Type B pancreatic cell (in vitro differentiated cells): ENCODE measurements at regions not wholly inside any gene's neighbourhood (a gene's known extent, or its start where the extent isn't known, plus 50 kb on each side); places are given as distances from the start of the nearest gene placed in this dataset.

Source experiments
- DNase-seq: peaks from one replicate; pipeline ENCODE4 v3.0.0; 2021; ENCODE audit warnings: mixed read lengths; ENCODE audit not compliant: unreplicated experiment; ENCODE audit errors: extremely low spot score
- H3K27ac Mint-ChIP-seq: 2 replicates; pipeline ENCODE4 v1.8.0; 2021; ENCODE audit warnings: mild to moderate bottlenecking, mixed read lengths
- H3K27me3 Mint-ChIP-seq: 2 replicates; pipeline ENCODE4 v1.8.0; 2021; ENCODE audit warnings: mixed read lengths
- H3K36me3 Mint-ChIP-seq: 2 replicates; pipeline ENCODE4 v1.8.0; 2021; ENCODE audit warnings: mixed read lengths
- H3K4me1 Mint-ChIP-seq: one replicate; pipeline ENCODE4 v1.8.0; 2021; ENCODE audit warnings: mixed read lengths; ENCODE audit not compliant: unreplicated experiment
- H3K4me3 Mint-ChIP-seq: 2 replicates; pipeline ENCODE4 v1.8.0; 2021; ENCODE audit warnings: mild to moderate bottlenecking, mixed read lengths
- H3K9me3 Mint-ChIP-seq: 2 replicates; pipeline ENCODE4 v1.8.0; 2021; ENCODE audit warnings: mixed read lengths
- TF ChIP-seq, protein P1 (sequence below): fragments of 200-600 bp; sonication (generic); conservative IDR thresholded peaks from 2 replicates; pipeline ENCODE4 v1.5.0; 2021; ENCODE audit warnings: antibody characterized with exemption, mild to moderate bottlenecking

DNA sequence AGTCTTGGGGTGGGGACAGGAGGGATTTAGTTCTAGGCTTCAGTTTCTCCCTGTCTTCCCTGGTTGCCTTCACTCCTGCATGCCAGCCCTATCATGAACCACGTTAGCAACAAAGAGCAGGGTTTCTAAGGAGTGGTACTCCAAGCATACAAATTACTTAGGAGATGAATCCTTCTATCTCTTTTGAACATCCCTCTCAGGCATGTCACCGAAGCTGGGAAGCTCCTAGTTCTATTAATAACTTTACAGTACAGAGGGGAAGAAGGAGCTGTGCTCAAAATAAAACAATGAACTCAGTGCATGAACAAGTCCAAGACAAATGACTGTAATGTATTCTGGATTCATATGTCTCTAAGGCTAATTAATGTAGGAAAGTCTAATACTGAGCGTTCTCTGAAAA is 450.6 kb upstream of the RASGEF1B start:
- DNase-seq: no peak
- H3K36me3 Mint-ChIP-seq: no peaks in the 10 kb centered on the region
- no peaks in the 10 kb centered on the region for H3K9me3 Mint-ChIP-seq
- H3K4me1 Mint-ChIP-seq: peaks cover 10% of the 10 kb centered on the region
- no peak overlapping the region for H3K27ac Mint-ChIP-seq
- no peak overlapping the region for H3K4me3 Mint-ChIP-seq
- TF ChIP-seq, protein P1, sequence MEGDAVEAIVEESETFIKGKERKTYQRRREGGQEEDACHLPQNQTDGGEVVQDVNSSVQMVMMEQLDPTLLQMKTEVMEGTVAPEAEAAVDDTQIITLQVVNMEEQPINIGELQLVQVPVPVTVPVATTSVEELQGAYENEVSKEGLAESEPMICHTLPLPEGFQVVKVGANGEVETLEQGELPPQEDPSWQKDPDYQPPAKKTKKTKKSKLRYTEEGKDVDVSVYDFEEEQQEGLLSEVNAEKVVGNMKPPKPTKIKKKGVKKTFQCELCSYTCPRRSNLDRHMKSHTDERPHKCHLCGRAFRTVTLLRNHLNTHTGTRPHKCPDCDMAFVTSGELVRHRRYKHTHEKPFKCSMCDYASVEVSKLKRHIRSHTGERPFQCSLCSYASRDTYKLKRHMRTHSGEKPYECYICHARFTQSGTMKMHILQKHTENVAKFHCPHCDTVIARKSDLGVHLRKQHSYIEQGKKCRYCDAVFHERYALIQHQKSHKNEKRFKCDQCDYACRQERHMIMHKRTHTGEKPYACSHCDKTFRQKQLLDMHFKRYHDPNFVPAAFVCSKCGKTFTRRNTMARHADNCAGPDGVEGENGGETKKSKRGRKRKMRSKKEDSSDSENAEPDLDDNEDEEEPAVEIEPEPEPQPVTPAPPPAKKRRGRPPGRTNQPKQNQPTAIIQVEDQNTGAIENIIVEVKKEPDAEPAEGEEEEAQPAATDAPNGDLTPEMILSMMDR: no peak
- H3K27me3 Mint-ChIP-seq: peaks cover 36% of the 10 kb centered on the region

DNA sequence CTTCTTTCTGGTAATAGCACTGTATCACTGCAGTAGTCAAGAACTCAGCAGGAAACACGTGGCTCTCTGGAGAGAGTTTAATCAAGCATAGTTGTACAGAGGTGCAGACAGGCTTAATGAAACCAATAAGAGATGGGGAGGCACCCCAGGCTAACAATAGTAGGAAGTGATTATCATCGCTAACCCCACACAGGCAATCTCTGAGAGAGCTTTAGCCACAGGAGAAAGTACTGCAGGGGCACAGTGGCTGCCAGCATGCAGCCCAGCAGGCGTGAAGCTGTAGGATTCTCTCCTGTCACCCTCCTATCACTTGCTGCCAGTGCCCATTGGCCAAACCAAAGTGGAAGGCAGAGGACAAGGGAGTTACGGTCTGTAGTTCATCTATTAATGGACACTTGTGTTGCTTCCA is 450.0 kb upstream of the RASGEF1B start:
- Mint-ChIP-seq H3K4me1 (peaks cover 10% of the 10 kb centered on the region), H3K27me3 (peaks cover 32% of the 10 kb centered on the region), H3K9me3 (no peaks in the 10 kb centered on the region), H3K4me3 (no peak overlapping the region), H3K36me3 (no peaks in the 10 kb centered on the region), H3K27ac (no peak overlapping the region)
- TF ChIP-seq, protein P1: no peak
- no peak for DNase-seq

DNA sequence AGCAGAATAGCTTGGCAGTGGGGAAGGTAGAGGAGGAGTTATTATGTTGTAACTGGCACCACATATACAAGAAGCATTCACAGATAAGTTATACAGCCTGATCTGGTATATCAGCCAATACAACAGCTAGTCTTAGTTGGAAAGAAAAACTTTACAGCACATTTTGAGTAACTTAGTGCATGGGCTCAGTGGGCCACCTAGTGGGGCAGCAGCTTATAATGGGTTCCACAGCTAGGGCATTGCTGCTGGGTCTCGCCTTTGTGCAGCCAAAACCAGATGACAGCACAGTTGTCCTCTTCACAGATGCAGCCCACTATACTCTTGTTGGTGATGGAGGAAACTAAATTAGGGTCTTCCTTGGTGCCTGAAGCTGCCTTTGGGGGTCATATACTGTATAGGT is 448.1 kb upstream of the RASGEF1B start:
- TF ChIP-seq, protein P1: no peak
- no peaks in the 10 kb centered on the region for H3K9me3 Mint-ChIP-seq
- no peak for DNase-seq
- H3K36me3 Mint-ChIP-seq: no peaks in the 10 kb centered on the region
- H3K4me3 Mint-ChIP-seq: no peak overlapping the region
- H3K27ac Mint-ChIP-seq: no peak overlapping the region
- H3K27me3 Mint-ChIP-seq: peaks cover 22% of the 10 kb centered on the region
- peaks cover 10% of the 10 kb centered on the region for H3K4me1 Mint-ChIP-seq

GRCh38 chr4:81919223-81919622 is 447.5 kb upstream of the RASGEF1B start:
- no peaks in the 10 kb centered on the region for H3K36me3 Mint-ChIP-seq
- peaks cover 20% of the 10 kb centered on the region for H3K27me3 Mint-ChIP-seq
- no peak overlapping the region for H3K27ac Mint-ChIP-seq
- peaks cover 10% of the 10 kb centered on the region for H3K4me1 Mint-ChIP-seq
- no peak for DNase-seq
- no peaks in the 10 kb centered on the region for H3K9me3 Mint-ChIP-seq
- no peak overlapping the region for H3K4me3 Mint-ChIP-seq
- TF ChIP-seq, protein P1: peak; percentile 66

- Mint-ChIP-seq H3K27ac (no peak overlapping the region), H3K27me3 (peaks cover 20% of the 10 kb centered on the region), H3K4me1 (peaks cover 19% of the 10 kb centered on the region), H3K36me3 (no peaks in the 10 kb centered on the region), H3K9me3 (no peaks in the 10 kb centered on the region), H3K4me3 (no peak overlapping the region)
- TF ChIP-seq, protein P1: no peak
- DNase-seq: no peak
Observed at GRCh38 chr4:81915430-81915829, 443.7 kb upstream of the RASGEF1B start.

- no peak for DNase-seq
- Mint-ChIP-seq H3K9me3 (no peaks in the 10 kb centered on the region), H3K27ac (no peak overlapping the region), H3K4me3 (no peak overlapping the region), H3K36me3 (no peaks in the 10 kb centered on the region), H3K27me3 (peaks cover 22% of the 10 kb centered on the region), H3K4me1 (peaks cover 19% of the 10 kb centered on the region)
- TF ChIP-seq, protein P1: no peak
Observed at GRCh38 chr4:81914623-81915022, 442.9 kb upstream of the RASGEF1B start.
